ENCODE measurements at regions not wholly inside any gene's neighbourhood (a gene's known extent, or its start where the extent isn't known, plus 50 kb on each side); places are given as distances from the start of the nearest gene placed in this dataset.

DNA sequence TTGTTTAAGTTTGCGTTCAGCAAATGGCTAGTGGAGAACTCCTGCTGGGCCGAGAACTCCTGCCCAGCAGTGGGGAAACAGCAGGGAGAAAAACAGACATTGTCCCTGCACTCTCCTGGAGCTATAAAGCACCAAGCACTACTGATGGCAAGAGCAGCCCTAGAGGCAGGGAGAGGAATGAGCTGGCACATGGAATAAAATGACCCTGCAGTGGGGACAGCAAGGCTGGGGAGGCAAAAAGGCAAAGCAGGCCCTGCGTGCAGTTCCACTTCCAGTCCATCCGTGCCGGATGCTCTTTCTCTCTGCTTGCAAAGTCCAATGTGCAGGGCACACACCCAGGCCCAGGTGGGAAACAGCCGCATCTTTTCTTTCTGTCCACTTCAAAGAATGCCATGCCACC is 415.5 kb downstream of the LRATD1 start:
- no peaks in the 10 kb centered on the region for H3K9me3 ChIP-seq (ENCODE audit: control insufficient read depth in 4 of 4, low read length in 3 of 4)
- no peaks in the 10 kb centered on the region for H3K27me3 ChIP-seq (ENCODE audit: control insufficient read depth in 4 of 4, insufficient read depth in 4 of 4, low read length in 3 of 4)
- H3K4me3 ChIP-seq (ENCODE audit: low read depth in 1 of 3, low read length in 3 of 3): no peak overlapping the region
- TF ChIP-seq GABPA (IDR thresholded peaks at IDR 0.05 in 1 of 2, conservative IDR thresholded peaks at IDR 0.05 in 1 of 2): no peak
- no peaks in the 10 kb centered on the region for H3K36me3 ChIP-seq (ENCODE audit: control insufficient read depth in 4 of 4, insufficient read depth in 3 of 4, low read depth in 1 of 4, low read length in 3 of 4)
- H3K9ac ChIP-seq (ENCODE audit: low read depth in 1 of 2, low read length in 2 of 2): no peak overlapping the region
- no peaks in the 10 kb centered on the region for H3K4me1 ChIP-seq (ENCODE audit: control insufficient read depth in 4 of 4, insufficient read depth in 4 of 4, low read length in 3 of 4)
- no peak for DNase-seq (ENCODE audit: low spot score)
- WGBS: 93% methylated on average over 6 of the region's 6 CpGs
- H3K27ac ChIP-seq (ENCODE audit: low read depth in 1 of 2, low read length in 2 of 2): no peak overlapping the region

DNA sequence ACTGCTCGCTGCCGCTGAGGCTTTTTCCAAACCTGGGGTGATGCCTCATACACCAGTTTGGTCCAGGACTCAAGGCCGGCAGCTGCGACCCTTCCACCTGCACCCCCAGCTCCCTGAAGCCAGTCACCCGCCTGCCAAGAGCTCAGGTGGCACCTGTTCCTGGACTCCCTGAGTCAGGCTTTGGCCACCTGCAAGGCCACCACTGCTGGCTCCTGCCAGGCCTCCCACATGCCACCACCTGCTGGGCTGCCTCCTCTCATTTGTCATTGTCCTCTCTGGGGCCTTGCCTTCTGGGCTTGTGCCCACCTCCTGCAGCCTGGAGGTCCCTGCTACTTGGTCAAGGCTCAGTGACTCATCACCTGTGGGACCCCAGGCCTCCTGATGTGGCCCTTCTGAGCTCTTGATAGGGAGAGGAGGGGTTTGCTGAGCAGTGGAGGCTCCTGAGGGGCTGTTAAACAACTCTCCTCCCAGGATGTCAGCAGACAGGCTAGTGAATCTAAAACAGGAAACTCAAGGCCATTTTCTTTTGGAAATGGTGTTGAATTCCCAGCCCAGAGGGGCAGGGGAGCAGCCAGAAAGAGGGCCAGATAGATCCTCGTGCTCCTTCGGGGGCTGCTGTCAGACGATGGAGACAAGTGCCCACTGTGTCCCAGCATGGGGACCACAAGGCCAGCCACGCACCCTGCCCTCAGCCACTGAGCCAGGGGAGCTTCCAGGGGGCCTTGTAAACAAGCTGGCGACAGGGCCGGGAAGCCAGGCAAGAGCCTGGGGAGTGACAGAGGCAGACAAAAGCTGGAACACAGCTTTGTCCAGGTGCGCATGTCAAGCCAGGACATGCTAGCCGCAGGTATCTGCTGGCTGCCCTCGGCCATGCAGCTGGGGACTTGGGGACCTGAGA is 416.8 kb downstream of the LRATD1 start:
- DNase-seq (ENCODE audit: low spot score): no peak
- no peak overlapping the region for H3K27ac ChIP-seq (ENCODE audit: low read depth in 1 of 2, low read length in 2 of 2)
- 86% methylated on average over 14 of the region's 14 CpGs for WGBS
- H3K36me3 ChIP-seq (ENCODE audit: control insufficient read depth in 4 of 4, insufficient read depth in 3 of 4, low read depth in 1 of 4, low read length in 3 of 4): no peaks in the 10 kb centered on the region
- no peak overlapping the region for H3K9ac ChIP-seq (ENCODE audit: low read depth in 1 of 2, low read length in 2 of 2)
- no peaks in the 10 kb centered on the region for H3K27me3 ChIP-seq (ENCODE audit: control insufficient read depth in 4 of 4, insufficient read depth in 4 of 4, low read length in 3 of 4)
- no peaks in the 10 kb centered on the region for H3K4me1 ChIP-seq (ENCODE audit: control insufficient read depth in 4 of 4, insufficient read depth in 4 of 4, low read length in 3 of 4)
- TF ChIP-seq TAF1 (conservative IDR thresholded peaks at IDR 0.05) (no peak), RXRA (IDR thresholded peaks at IDR 0.05) (no peak), HNF4G (IDR thresholded peaks at IDR 0.05) (no peak), GABPA (IDR thresholded peaks at IDR 0.05 in 1 of 2, conservative IDR thresholded peaks at IDR 0.05 in 1 of 2) (no peak), RAD21 (IDR thresholded peaks at IDR 0.05) (no peak), JUND (IDR thresholded peaks at IDR 0.05) (no peak), YY1 (IDR thresholded peaks at IDR 0.05) (no peak), FOXA2 (IDR thresholded peaks at IDR 0.05) (no peak), FOXA1 (IDR thresholded peaks at IDR 0.05) (no peak), EGR1 (IDR thresholded peaks at IDR 0.05; ENCODE audit: low read depth in 2 of 2) (no peak), NR2F2 (IDR thresholded peaks at IDR 0.05) (no peak), SP1 (IDR thresholded peaks at IDR 0.05) (no peak)
- TF ChIP-seq, protein P1, sequence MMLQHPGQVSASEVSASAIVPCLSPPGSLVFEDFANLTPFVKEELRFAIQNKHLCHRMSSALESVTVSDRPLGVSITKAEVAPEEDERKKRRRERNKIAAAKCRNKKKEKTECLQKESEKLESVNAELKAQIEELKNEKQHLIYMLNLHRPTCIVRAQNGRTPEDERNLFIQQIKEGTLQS (IDR thresholded peaks at IDR 0.05): no peak
- TF ChIP-seq, protein P2, sequence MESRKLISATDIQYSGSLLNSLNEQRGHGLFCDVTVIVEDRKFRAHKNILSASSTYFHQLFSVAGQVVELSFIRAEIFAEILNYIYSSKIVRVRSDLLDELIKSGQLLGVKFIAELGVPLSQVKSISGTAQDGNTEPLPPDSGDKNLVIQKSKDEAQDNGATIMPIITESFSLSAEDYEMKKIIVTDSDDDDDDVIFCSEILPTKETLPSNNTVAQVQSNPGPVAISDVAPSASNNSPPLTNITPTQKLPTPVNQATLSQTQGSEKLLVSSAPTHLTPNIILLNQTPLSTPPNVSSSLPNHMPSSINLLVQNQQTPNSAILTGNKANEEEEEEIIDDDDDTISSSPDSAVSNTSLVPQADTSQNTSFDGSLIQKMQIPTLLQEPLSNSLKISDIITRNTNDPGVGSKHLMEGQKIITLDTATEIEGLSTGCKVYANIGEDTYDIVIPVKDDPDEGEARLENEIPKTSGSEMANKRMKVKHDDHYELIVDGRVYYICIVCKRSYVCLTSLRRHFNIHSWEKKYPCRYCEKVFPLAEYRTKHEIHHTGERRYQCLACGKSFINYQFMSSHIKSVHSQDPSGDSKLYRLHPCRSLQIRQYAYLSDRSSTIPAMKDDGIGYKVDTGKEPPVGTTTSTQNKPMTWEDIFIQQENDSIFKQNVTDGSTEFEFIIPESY (IDR thresholded peaks at IDR 0.05): no peak
- TF ChIP-seq, protein P3, sequence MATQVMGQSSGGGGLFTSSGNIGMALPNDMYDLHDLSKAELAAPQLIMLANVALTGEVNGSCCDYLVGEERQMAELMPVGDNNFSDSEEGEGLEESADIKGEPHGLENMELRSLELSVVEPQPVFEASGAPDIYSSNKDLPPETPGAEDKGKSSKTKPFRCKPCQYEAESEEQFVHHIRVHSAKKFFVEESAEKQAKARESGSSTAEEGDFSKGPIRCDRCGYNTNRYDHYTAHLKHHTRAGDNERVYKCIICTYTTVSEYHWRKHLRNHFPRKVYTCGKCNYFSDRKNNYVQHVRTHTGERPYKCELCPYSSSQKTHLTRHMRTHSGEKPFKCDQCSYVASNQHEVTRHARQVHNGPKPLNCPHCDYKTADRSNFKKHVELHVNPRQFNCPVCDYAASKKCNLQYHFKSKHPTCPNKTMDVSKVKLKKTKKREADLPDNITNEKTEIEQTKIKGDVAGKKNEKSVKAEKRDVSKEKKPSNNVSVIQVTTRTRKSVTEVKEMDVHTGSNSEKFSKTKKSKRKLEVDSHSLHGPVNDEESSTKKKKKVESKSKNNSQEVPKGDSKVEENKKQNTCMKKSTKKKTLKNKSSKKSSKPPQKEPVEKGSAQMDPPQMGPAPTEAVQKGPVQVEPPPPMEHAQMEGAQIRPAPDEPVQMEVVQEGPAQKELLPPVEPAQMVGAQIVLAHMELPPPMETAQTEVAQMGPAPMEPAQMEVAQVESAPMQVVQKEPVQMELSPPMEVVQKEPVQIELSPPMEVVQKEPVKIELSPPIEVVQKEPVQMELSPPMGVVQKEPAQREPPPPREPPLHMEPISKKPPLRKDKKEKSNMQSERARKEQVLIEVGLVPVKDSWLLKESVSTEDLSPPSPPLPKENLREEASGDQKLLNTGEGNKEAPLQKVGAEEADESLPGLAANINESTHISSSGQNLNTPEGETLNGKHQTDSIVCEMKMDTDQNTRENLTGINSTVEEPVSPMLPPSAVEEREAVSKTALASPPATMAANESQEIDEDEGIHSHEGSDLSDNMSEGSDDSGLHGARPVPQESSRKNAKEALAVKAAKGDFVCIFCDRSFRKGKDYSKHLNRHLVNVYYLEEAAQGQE (IDR thresholded peaks at IDR 0.05): no peak
- TF ChIP-seq, protein P4, sequence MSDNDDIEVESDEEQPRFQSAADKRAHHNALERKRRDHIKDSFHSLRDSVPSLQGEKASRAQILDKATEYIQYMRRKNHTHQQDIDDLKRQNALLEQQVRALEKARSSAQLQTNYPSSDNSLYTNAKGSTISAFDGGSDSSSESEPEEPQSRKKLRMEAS (IDR thresholded peaks at IDR 0.05): no peak
- no peak overlapping the region for H3K4me3 ChIP-seq (ENCODE audit: low read depth in 1 of 3, low read length in 3 of 3)
- no peaks in the 10 kb centered on the region for H3K9me3 ChIP-seq (ENCODE audit: control insufficient read depth in 4 of 4, low read length in 3 of 4)

Measured in liver (tissue), 7 donors.